HepG2 (cell line): ENCODE measurements at regions not wholly inside any gene's neighbourhood (a gene's known extent, or its start where the extent isn't known, plus 50 kb on each side); places are given as distances from the start of the nearest gene placed in this dataset.

ENCODE experiments used
- ATAC-seq: fragments of 200-7000 bp; cut with Tn5 transposase; 3 replicates; pipeline ENCODE4 v1.9.1; 2020; ENCODE audit warnings: mild to moderate bottlenecking, moderate library complexity
- BruUV-seq: library from RNA; stranded (reverse); fragments of 400-500 nt; replicated peaks from 2 replicates; lab custom pipeline; 2021; lab: Mats Ljungman, UMichigan
- CTCF ChIA-PET: fragments of 300-600 bp; formaldehyde crosslinking; extraction: SDS; loops from one replicate; lab custom pipeline; 2021; ENCODE audit warnings: low total read pairs, inconsistent platforms, low intra/inter-chr PET ratio; lab: Yijun Ruan, JAX
- POLR2A ChIA-PET: fragments of 350-600 bp; sonication (Branson Sonifier 250); formaldehyde crosslinking; loops from one replicate; lab custom pipeline; 2020; ENCODE audit warnings: antibody characterized with exemption, inconsistent platforms; lab: Yijun Ruan, JAX
- DNase-seq: peaks from one replicate; pipeline ENCODE4 v3.0.0-alpha.2; 2015; ENCODE audit warnings: low spot score
- FAIRE-seq: peaks from 3 replicates; lab custom pipeline; 2011; peaks lifted over from hg19 to GRCh38; lab: Jason Lieb, UNC
- H2AFZ ChIP-seq: one replicate; pipeline ENCODE4 v1.6.1; 2011; ENCODE audit warnings: low read length, inconsistent platforms
- H3K27ac ChIP-seq: fragments of 300-600 bp; 3 replicates; pipeline ENCODE4 v1.8.0; 2011; ENCODE audit warnings: mixed run types, mild to moderate bottlenecking, mixed read lengths, low read length, inconsistent platforms; ENCODE audit not compliant: insufficient read depth; ENCODE audit errors: extremely low read length
- H3K27me3 ChIP-seq, 2 experiments: fragments of 200-600 bp in 1 of 2; 2 replicates in 1 of 2; 3 replicates in 1 of 2; pipeline versions ENCODE4 v1.6.0 to v1.8.0; 2011; ENCODE audit warnings: low read length in 2 of 2, mild to moderate bottlenecking in 2 of 2, moderate library complexity in 2 of 2, inconsistent platforms in 1 of 2; ENCODE audit not compliant: insufficient read depth in 2 of 2, control insufficient read depth in 1 of 2
- H3K36me3 ChIP-seq, 2 experiments: fragments of 200-600 bp in 1 of 2; replicated peaks in 1 of 2; 2 replicates in 1 of 2; 3 replicates in 1 of 2; pipeline versions ENCODE4 v1.5.1 to v1.8.0; 2011; ENCODE audit warnings: low read length in 2 of 2, inconsistent platforms in 1 of 2; ENCODE audit not compliant: insufficient read depth in 2 of 2, control insufficient read depth in 1 of 2
- H3K4me1 ChIP-seq: 2 replicates; pipeline ENCODE4 v1.5.1; 2012; ENCODE audit warnings: low read length, inconsistent platforms; ENCODE audit not compliant: insufficient read depth
- H3K4me2 ChIP-seq: 2 replicates; pipeline ENCODE4 v1.6.0; 2011; ENCODE audit warnings: low read depth, low read length, inconsistent platforms
- H3K4me3 ChIP-seq, 3 experiments: fragments of 200-600 bp in 1 of 3; sonication (generic), shearing (Covaris generic) in 1 of 3; replicated peaks in 1 of 3; 2 replicates each; pipeline ENCODE4 v1.5.1; 2011 to 2016; ENCODE audit warnings: low read length in 3 of 3, inconsistent platforms in 2 of 3, low read depth in 2 of 3, mild to moderate bottlenecking in 2 of 3, control low read depth in 1 of 3, mixed read lengths in 1 of 3; ENCODE audit not compliant: insufficient read depth in 1 of 3
- H3K79me2 ChIP-seq: one replicate; pipeline ENCODE4 v1.6.1; 2011; ENCODE audit warnings: low read length, inconsistent platforms; ENCODE audit not compliant: insufficient read depth
- H3K9ac ChIP-seq: 2 replicates; pipeline ENCODE4 v1.6.0; 2011; ENCODE audit warnings: mild to moderate bottlenecking, low read depth, low read length, inconsistent platforms; ENCODE audit not compliant: insufficient read depth
- H3K9me3 ChIP-seq: 2 replicates; pipeline ENCODE4 v1.5.1; 2012; ENCODE audit warnings: mild to moderate bottlenecking, low read length
- H4K20me1 ChIP-seq: 2 replicates; pipeline ENCODE4 v1.6.0; 2011; ENCODE audit warnings: inconsistent platforms, mild to moderate bottlenecking, low read length, moderate library complexity; ENCODE audit not compliant: insufficient read depth
- GFI1 ChIP-seq: sonication (generic); formaldehyde crosslinking; IDR thresholded peaks from 2 replicates; pipeline ENCODE4 v1.5.0; 2020; ENCODE audit warnings: missing genetic modification reagents, mild to moderate bottlenecking, borderline replicate concordance
- IRF9 ChIP-seq: sonication (generic); formaldehyde crosslinking; IDR thresholded peaks from 2 replicates; pipeline ENCODE4 v1.8.0; 2022; ENCODE audit warnings: missing genetic modification reagents, mild to moderate bottlenecking, borderline replicate concordance
- PHB2 ChIP-seq: fragments of 450-650 bp; IDR thresholded peaks from 2 replicates; pipeline ENCODE4 v1.6.1; 2018; ENCODE audit not compliant: partially characterized antibody
- SIN3B ChIP-seq: fragments of 150-350 bp; IDR thresholded peaks from 2 replicates; pipeline ENCODE4 v1.6.1; 2014; ENCODE audit warnings: low read length
- YEATS4 ChIP-seq: sonication (generic); formaldehyde crosslinking; IDR thresholded peaks from 2 replicates; pipeline ENCODE4 v1.4.0; 2020; ENCODE audit warnings: missing genetic modification reagents, borderline replicate concordance
- ZBTB8A ChIP-seq: sonication (generic); formaldehyde crosslinking; IDR thresholded peaks from 2 replicates; pipeline ENCODE4 v1.4.0; 2020; ENCODE audit warnings: mild to moderate bottlenecking, low read depth, missing genetic modification reagents, borderline replicate concordance
- ZNF383 ChIP-seq: sonication (generic); formaldehyde crosslinking; IDR thresholded peaks from 2 replicates; pipeline ENCODE4 v1.4.0; 2020; ENCODE audit warnings: missing genetic modification reagents, mild to moderate bottlenecking, borderline replicate concordance
- ZNF431 ChIP-seq: sonication (generic); formaldehyde crosslinking; IDR thresholded peaks from 2 replicates; pipeline ENCODE4 v1.9.0; 2022; ENCODE audit warnings: missing genetic modification reagents, low read depth, mild to moderate bottlenecking, borderline replicate concordance
- ZNF616 ChIP-seq: sonication (generic); formaldehyde crosslinking; IDR thresholded peaks from 2 replicates; pipeline ENCODE4 v1.5.0; 2020; ENCODE audit warnings: low read depth, mild to moderate bottlenecking, missing genetic modification reagents
- ZNF652 ChIP-seq: IDR thresholded peaks from 2 replicates; pipeline ENCODE4 v1.6.1; 2016; ENCODE audit warnings: low read depth, borderline replicate concordance
- WGBS: methylation state at CpG from one replicate; pipeline ENCODE4 v1.1.6; 2017; ENCODE audit warnings: low lambda C conversion rate; 5-methylcytosine and 5-hydroxymethylcytosine counted together
- in situ Hi-C: cut with HindIII; loops from 2 replicates; pipeline ENCODE4 v1.10.0; 2017; ENCODE audit warnings: low pct_unique_long_range_greater_than_20kb; ENCODE audit not compliant: extremely low pct_ligation_motif_present
- intact Hi-C: fragments of 100-400 bp; cut with micrococcal nuclease; formaldehyde crosslinking; loops from one replicate; pipeline ENCODE4 v1.10.0; 2022; ENCODE audit not compliant: unreplicated experiment
- TF ChIP-seq, protein P1 (sequence below): sonication (generic); formaldehyde crosslinking; IDR thresholded peaks from 2 replicates; pipeline ENCODE4 v1.4.0; 2020; ENCODE audit warnings: missing genetic modification reagents, borderline replicate concordance
- TF ChIP-seq, protein P2 (sequence below): sonication (generic); formaldehyde crosslinking; IDR thresholded peaks from 2 replicates; pipeline ENCODE4 v1.4.0; 2020; ENCODE audit warnings: mild to moderate bottlenecking, low read depth, missing genetic modification reagents
- TF ChIP-seq, protein P3 (sequence below): sonication (generic); formaldehyde crosslinking; IDR thresholded peaks from 2 replicates; pipeline ENCODE4 v1.8.1; 2023; ENCODE audit warnings: mild to moderate bottlenecking, inconsistent platforms, moderate library complexity, missing genetic modification reagents, borderline replicate concordance
- TF ChIP-seq, protein P4 (sequence below), 2 experiments: sonication (generic) in 1 of 2; formaldehyde crosslinking in 1 of 2; IDR thresholded peaks; 2 replicates each; pipeline versions ENCODE4 v1.4.0 to v1.6.1; 2016 to 2020; ENCODE audit warnings: borderline replicate concordance in 1 of 2, low read depth in 1 of 2, mild to moderate bottlenecking in 1 of 2, missing genetic modification reagents in 1 of 2

DNA sequence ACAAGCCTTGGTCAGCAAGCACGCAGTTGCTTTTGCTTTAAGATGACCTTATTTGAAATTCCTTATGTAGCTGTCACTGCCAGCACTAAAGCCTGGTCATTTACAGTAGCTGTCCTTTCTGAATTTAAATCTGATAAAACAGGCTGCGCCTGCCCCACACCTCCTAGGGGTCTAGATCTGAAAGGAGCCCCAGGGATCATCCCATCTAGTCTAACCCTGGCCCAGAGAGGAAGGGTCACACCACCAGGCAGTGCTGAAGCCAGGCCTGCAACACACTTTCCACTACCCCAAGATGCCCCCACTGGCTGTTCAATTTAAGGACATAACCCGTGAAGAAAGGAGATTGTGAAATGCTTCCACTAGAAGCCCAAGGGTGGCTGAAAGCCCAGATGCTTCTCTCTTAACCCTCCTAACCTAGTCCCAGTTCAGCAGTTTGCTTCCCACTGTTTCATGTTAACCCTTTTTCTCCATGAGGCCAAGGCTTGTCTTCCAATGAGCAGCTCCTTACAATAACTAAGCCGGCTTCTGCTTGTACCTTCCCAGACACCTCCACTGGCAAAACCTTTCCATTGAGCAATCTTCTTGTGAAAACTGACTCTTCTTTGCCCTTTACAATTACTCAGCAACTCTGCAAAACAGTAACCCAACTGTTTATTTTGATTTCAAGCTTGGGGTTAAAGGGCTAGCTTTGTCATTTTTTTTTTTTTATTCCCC lies 198.9 kb upstream of the LPP start:
- no peaks in the 10 kb centered on the region for H3K9me3 ChIP-seq
- H3K27me3 ChIP-seq = peaks cover 0 to 4% of the 10 kb centered on the region in 2 experiments; a peak in 2 of 5 replicates
- BruUV-seq = no TSS peak
- FAIRE-seq (no peak), DNase-seq (peak; percentile 45), ATAC-seq (peak; percentile 65)
- H3K4me3 ChIP-seq = no peak overlapping the region; a peak in 1 of 6 replicates
- 42% methylated on average over 3 of the region's 4 CpGs for whole genome bisulfite sequencing
- CTCF ChIA-PET = no interaction called here
- no peaks in the 10 kb centered on the region for H3K36me3 ChIP-seq
- H3K4me2 ChIP-seq = peak overlapping the region; percentile 44
- peak overlapping the region; percentile 8 for H3K27ac ChIP-seq
- no peak overlapping the region for H3K9ac ChIP-seq
- POLR2A ChIA-PET = interaction anchor here (0.8 to 1.9 kb wide), 8 partner anchors 11 to 204 kb away, joined by 3 to 15 read pairs (median 3); no protein-coding TSS in a partner anchor
- peaks cover 52% of the 10 kb centered on the region for H3K4me1 ChIP-seq
- H2AFZ ChIP-seq = no peak overlapping the region
- no peaks in the 10 kb centered on the region for H3K79me2 ChIP-seq
- intact Hi-C loops (no loop called here), in situ Hi-C loops (no loop called here)
- no peaks in the 10 kb centered on the region for H4K20me1 ChIP-seq
- no peak for TF ChIP-seq ZNF431 (CRISPR knock-in tag)
- TF ChIP-seq GFI1 (CRISPR knock-in tag) = no peak
- no peak for TF ChIP-seq PHB2
- TF ChIP-seq, protein P1, sequence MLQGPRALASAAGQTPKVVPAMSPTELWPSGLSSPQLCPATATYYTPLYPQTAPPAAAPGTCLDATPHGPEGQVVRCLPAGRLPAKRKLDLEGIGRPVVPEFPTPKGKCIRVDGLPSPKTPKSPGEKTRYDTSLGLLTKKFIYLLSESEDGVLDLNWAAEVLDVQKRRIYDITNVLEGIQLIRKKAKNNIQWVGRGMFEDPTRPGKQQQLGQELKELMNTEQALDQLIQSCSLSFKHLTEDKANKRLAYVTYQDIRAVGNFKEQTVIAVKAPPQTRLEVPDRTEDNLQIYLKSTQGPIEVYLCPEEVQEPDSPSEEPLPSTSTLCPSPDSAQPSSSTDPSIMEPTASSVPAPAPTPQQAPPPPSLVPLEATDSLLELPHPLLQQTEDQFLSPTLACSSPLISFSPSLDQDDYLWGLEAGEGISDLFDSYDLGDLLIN = no peak
- TF ChIP-seq ZNF383 = no peak
- no peak for TF ChIP-seq YEATS4 (CRISPR knock-in tag)
- TF ChIP-seq ZNF616 (CRISPR knock-in tag) = no peak
- TF ChIP-seq, protein P2, sequence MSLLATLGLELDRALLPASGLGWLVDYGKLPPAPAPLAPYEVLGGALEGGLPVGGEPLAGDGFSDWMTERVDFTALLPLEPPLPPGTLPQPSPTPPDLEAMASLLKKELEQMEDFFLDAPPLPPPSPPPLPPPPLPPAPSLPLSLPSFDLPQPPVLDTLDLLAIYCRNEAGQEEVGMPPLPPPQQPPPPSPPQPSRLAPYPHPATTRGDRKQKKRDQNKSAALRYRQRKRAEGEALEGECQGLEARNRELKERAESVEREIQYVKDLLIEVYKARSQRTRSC (CRISPR knock-in tag) = no peak
- TF ChIP-seq, protein P3, sequence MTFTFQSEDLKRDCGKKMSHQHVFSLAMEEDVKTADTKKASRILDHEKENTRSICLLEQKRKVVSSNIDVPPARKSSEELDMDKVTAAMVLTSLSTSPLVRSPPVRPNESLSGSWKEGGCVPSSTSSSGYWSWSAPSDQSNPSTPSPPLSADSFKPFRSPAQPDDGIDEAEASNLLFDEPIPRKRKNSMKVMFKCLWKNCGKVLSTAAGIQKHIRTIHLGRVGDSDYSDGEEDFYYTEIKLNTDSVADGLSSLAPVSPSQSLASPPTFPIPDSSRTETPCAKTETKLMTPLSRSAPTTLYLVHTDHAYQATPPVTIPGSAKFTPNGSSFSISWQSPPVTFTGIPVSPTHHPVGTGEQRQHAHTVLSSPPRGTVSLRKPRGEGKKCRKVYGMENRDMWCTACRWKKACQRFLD (CRISPR knock-in tag) = no peak
- TF ChIP-seq, protein P4, sequence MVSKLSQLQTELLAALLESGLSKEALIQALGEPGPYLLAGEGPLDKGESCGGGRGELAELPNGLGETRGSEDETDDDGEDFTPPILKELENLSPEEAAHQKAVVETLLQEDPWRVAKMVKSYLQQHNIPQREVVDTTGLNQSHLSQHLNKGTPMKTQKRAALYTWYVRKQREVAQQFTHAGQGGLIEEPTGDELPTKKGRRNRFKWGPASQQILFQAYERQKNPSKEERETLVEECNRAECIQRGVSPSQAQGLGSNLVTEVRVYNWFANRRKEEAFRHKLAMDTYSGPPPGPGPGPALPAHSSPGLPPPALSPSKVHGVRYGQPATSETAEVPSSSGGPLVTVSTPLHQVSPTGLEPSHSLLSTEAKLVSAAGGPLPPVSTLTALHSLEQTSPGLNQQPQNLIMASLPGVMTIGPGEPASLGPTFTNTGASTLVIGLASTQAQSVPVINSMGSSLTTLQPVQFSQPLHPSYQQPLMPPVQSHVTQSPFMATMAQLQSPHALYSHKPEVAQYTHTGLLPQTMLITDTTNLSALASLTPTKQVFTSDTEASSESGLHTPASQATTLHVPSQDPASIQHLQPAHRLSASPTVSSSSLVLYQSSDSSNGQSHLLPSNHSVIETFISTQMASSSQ (IDR thresholded peaks at IDR 0.05; ENCODE audit: low read depth) = peak; percentile 34; the same call in 1 of the 2 replicates
- TF ChIP-seq, protein P4 (CRISPR knock-in tag; IDR thresholded peaks at IDR 0.05; ENCODE audit: borderline replicate concordance) = no peak; the same call in 1 of the 2 replicates
- TF ChIP-seq ZBTB8A (CRISPR knock-in tag) = no peak
- TF ChIP-seq ZNF652 = peak; percentile 45; the same call in 1 of the 2 replicates
- no peak for TF ChIP-seq SIN3B
- TF ChIP-seq IRF9 (CRISPR knock-in tag) = no peak
